ENCODE measurements at regions not wholly inside any gene's neighbourhood (a gene's known extent, or its start where the extent isn't known, plus 50 kb on each side); places are given as distances from the start of the nearest gene placed in this dataset.

GRCh38 chr5:57850109-57850508, 367.5 kb upstream of the ACTBL2 start:
- no peak for ATAC-seq
- H3K36me3 ChIP-seq: no peaks in the 10 kb centered on the region
- intact Hi-C loops (cut with DNase I): no loop called here
- no peak overlapping the region for H3K4me3 ChIP-seq
- TF ChIP-seq CTCF (IDR thresholded peaks at IDR 0.05): no peak
- no peak for DNase-seq
- H3K27ac ChIP-seq: no peak overlapping the region
- no peaks in the 10 kb centered on the region for H3K27me3 ChIP-seq (ENCODE audit: low read depth)
- no peaks in the 10 kb centered on the region for H3K4me1 ChIP-seq
- no peaks in the 10 kb centered on the region for H3K9me3 ChIP-seq

- ATAC-seq: peak; percentile 47 to 53
- Histone ChIP-seq H3K4me1 (peaks cover 8% of the 10 kb centered on the region), H3K36me3 (no peaks in the 10 kb centered on the region), H3K27ac (no peak overlapping the region), H3K9me3 (no peaks in the 10 kb centered on the region), H3K4me3 (no peak overlapping the region), H3K27me3 (ENCODE audit: low read depth) (no peaks in the 10 kb centered on the region)
- intact Hi-C loops (cut with DNase I): no loop called here
- no peak for TF ChIP-seq CTCF (IDR thresholded peaks at IDR 0.05)
- DNase-seq: no peak
Measured at GRCh38 chr5:57845025-57845424, 362.4 kb upstream of the ACTBL2 start.

GRCh38 chr5:57844410-57844809, 361.8 kb upstream of the ACTBL2 start:
- TF ChIP-seq CTCF (IDR thresholded peaks at IDR 0.05): no peak
- H3K4me3 ChIP-seq: no peak overlapping the region
- no peaks in the 10 kb centered on the region for H3K27me3 ChIP-seq (ENCODE audit: low read depth)
- ATAC-seq (no peak), DNase-seq (no peak)
- intact Hi-C loops (cut with DNase I): no loop called here
- no peaks in the 10 kb centered on the region for H3K9me3 ChIP-seq
- H3K36me3 ChIP-seq: no peaks in the 10 kb centered on the region
- H3K4me1 ChIP-seq: peaks cover 8% of the 10 kb centered on the region
- no peak overlapping the region for H3K27ac ChIP-seq

GRCh38 chr5:57843059-57843367, 360.4 kb upstream of the ACTBL2 start:
- Histone ChIP-seq H3K4me1 (peaks cover 8% of the 10 kb centered on the region), H3K27me3 (ENCODE audit: low read depth) (no peaks in the 10 kb centered on the region), H3K9me3 (no peaks in the 10 kb centered on the region), H3K4me3 (no peak overlapping the region), H3K27ac (no peak overlapping the region), H3K36me3 (no peaks in the 10 kb centered on the region)
- no peak for TF ChIP-seq CTCF (IDR thresholded peaks at IDR 0.05)
- intact Hi-C loops (cut with DNase I): no loop called here
- no peak for DNase-seq
- ATAC-seq: no peak

- DNase-seq (no peak), ATAC-seq (no peak)
- Histone ChIP-seq H3K27me3 (ENCODE audit: low read depth) (no peaks in the 10 kb centered on the region), H3K27ac (no peak overlapping the region), H3K36me3 (no peaks in the 10 kb centered on the region), H3K9me3 (no peaks in the 10 kb centered on the region), H3K4me1 (peaks cover 8% of the 10 kb centered on the region), H3K4me3 (no peak overlapping the region)
- intact Hi-C loops (cut with DNase I): no loop called here
- no peak for TF ChIP-seq CTCF (IDR thresholded peaks at IDR 0.05)
Measured at GRCh38 chr5:57842364-57843058, 359.9 kb upstream of the ACTBL2 start.

Measured in lower lobe of right lung (tissue), 2 donors.